Erythroblast (primary cell): ENCODE measurements at regions not wholly inside any gene's neighbourhood (a gene's known extent, or its start where the extent isn't known, plus 50 kb on each side); places are given as distances from the start of the nearest gene placed in this dataset.

ENCODE experiments used
- DNase-seq, 2 experiments: peaks; one replicate each; lab custom pipeline; 2025; lab: John Stamatoyannopoulos, UW
- GATA1 ChIP-seq: IDR thresholded peaks from 2 replicates; pipeline ENCODE4 v1.6.1; 2011; ENCODE audit warnings: low read depth, mild to moderate bottlenecking, control low read depth, low read length, moderate library complexity
- POLR2A ChIP-seq: IDR thresholded peaks from 2 replicates; pipeline ENCODE4 v1.6.1; 2011; ENCODE audit warnings: mild to moderate bottlenecking, low read length

DNA sequence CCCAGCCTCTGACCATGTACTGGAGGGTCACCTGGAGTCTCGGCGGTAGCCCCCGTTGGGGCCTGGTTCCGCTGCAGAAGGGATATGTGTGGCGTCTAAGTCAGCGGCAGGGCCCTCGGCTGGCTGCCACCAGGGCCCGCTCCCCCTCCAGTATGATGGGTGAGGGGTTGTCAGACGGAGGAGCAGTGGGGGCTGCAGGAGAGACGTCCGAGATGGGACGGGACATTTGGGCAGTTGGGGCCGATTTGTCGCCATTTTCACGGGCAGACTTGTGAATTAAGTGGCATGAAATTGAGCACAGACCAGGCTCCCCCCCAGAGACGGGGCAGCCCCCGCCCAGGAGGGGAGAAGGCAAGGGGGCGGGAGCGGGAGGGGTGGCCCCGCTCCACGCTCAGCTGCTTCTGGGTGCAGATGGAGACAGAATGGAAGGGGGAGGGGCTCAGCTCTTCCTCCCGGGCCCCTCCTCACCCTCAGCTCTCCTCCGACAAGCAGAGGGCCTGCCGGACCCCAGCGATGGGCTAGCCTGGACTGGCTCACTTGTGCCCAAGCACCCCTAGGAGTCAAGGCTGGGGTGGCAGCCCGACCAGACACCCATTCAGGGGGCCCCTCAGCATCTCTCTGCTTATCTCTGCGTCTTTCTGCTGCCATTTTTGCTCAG, 52.7 kb upstream of the LHX1 start:
- DNase-seq = no peak
- TF ChIP-seq GATA1 (no peak), POLR2A (no peak)

DNA sequence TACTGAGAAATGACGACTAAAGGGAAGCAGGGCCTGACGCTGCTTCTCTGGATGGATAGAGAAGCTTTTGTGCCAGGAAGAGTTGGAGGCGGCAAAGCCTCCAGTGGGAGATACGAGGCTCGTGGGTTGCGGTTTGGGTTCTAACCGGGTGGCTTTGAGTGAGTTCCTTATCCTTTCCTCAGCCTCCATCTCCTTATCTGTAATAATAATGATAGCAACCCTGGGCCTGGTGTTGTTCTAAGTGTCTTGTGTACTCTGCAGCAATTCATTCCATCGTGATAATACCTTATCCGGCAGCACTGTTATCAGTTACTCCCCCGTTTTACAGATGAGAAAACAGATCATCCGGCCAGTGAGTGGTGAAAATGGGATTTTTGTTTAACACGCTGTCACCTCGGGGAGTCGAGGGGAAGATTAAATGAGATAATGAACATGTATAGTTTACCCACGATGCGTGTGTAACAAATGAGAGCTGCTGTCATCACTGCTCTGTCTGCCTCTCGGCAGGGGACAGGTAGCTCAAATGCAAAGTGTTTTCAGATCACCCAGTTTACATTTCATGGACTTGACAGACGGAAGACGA, 52.0 kb upstream of the LHX1 start:
- no peak for TF ChIP-seq GATA1
- no peak for TF ChIP-seq POLR2A
- peak in 1 of 2 experiments; percentile 47 for DNase-seq

DNA sequence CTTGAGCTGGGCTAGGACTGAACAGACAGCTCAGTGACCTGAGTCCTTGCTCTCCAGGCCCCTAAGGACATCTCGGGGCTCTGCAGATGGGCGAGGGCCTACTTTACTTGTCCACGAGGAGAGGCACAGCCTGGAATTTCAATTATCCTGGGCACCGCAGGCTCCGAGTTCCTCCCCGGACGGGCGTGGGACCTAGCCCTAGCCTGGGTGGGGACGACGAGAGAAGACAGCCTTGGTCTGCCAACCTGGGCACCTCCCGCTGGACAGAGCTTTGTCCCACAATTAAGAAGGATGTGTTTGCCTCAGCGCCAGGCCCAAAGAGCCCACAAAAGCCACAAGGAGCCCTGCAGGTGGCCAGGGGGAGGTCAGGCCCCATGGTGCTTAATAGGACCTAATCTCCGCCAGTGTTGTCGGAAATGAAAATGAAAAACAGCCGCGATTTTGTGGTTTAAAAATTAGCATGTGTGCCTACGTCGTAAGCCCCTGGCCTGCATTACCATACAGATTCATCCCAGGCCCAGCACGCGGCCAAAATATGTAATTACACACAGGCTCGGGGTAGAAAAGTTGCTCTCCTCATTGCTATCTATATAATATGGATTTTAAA, 51.4 kb upstream of the LHX1 start:
- no peak for DNase-seq

More for the DNA sequence above, 51.4 kb upstream of the LHX1 start:
- TF ChIP-seq POLR2A = no peak
- TF ChIP-seq GATA1 = no peak
